Effector memory CD4-positive, alpha-beta T cell (primary cell): ENCODE measurements at regions not wholly inside any gene's neighbourhood (a gene's known extent, or its start where the extent isn't known, plus 50 kb on each side); places are given as distances from the start of the nearest gene placed in this dataset.
"Not testable (repeated sequence)": the region's sequence is repeated elsewhere in the genome, so short reads cannot be mapped to it uniquely, and the experiment has no call there.

Experiments
- DNase-seq, 3 donors: peaks; one replicate each; pipeline ENCODE4 v3.0.0-alpha.2; 2020
- H3K27ac ChIP-seq: 2 replicates; pipeline ENCODE4 v1.7.0; 2013; ENCODE audit warnings: mild to moderate bottlenecking, low read length, moderate library complexity; ENCODE audit not compliant: insufficient read depth, poor library complexity, severe bottlenecking
- H3K27me3 ChIP-seq: replicated peaks from 2 replicates; pipeline ENCODE4 v1.7.0; 2013; ENCODE audit warnings: mild to moderate bottlenecking, low read length; ENCODE audit not compliant: insufficient read depth, control insufficient read depth, poor library complexity, severe bottlenecking
- H3K36me3 ChIP-seq: 2 replicates; pipeline ENCODE4 v1.7.0; 2013; ENCODE audit warnings: mild to moderate bottlenecking, low read length, moderate library complexity; ENCODE audit not compliant: control insufficient read depth, insufficient read depth
- H3K4me1 ChIP-seq: 2 replicates; pipeline ENCODE4 v1.7.0; 2013; ENCODE audit warnings: low read length, mild to moderate bottlenecking; ENCODE audit not compliant: control insufficient read depth, insufficient read depth, poor library complexity, severe bottlenecking
- H3K4me3 ChIP-seq: 2 replicates; pipeline ENCODE4 v1.7.0; 2013; ENCODE audit warnings: low read length, low read depth, mild to moderate bottlenecking; ENCODE audit not compliant: insufficient read depth, poor library complexity, severe bottlenecking
- H3K9me3 ChIP-seq: 2 replicates; pipeline ENCODE4 v1.7.0; 2013; ENCODE audit warnings: mild to moderate bottlenecking, low read length, moderate library complexity; ENCODE audit not compliant: control insufficient read depth

- DNase-seq, result no peak
- H3K27ac ChIP-seq, result no peak overlapping the region
- H3K27me3 ChIP-seq, result no peaks in the 10 kb centered on the region
- no peaks in the 10 kb centered on the region for H3K4me1 ChIP-seq
- H3K9me3 ChIP-seq, result no peaks in the 10 kb centered on the region
- H3K4me3 ChIP-seq, result no peak overlapping the region
- H3K36me3 ChIP-seq, result no peaks in the 10 kb centered on the region
These were observed 127.4 kb downstream of the GPR85 start for GRCh38 chr7:112959276-112959675.

- Histone ChIP-seq H3K4me1 (no peaks in the 10 kb centered on the region), H3K36me3 (no peaks in the 10 kb centered on the region), H3K27me3 (no peaks in the 10 kb centered on the region), H3K9me3 (no peaks in the 10 kb centered on the region), H3K4me3 (no peak overlapping the region), H3K27ac (no peak overlapping the region)
- DNase-seq, result no peak
These were observed 127.9 kb downstream of the GPR85 start for GRCh38 chr7:112958775-112959174.

- no peaks in the 10 kb centered on the region for H3K9me3 ChIP-seq
- DNase-seq, result no peak
- no peaks in the 10 kb centered on the region for H3K27me3 ChIP-seq
- no peak overlapping the region for H3K4me3 ChIP-seq
- no peaks in the 10 kb centered on the region for H3K36me3 ChIP-seq
- no peak overlapping the region for H3K27ac ChIP-seq
- no peaks in the 10 kb centered on the region for H3K4me1 ChIP-seq
These were observed 128.7 kb downstream of the GPR85 start for GRCh38 chr7:112957901-112958300.

GRCh38 chr7:112953031-112953430, 133.6 kb downstream of the GPR85 start:
- H3K4me3 ChIP-seq, DNase-seq, H3K27me3 ChIP-seq, H3K36me3 ChIP-seq, H3K27ac ChIP-seq, H3K9me3 ChIP-seq, H3K4me1 ChIP-seq: not testable (repeated sequence)

- no peaks in the 10 kb centered on the region for H3K9me3 ChIP-seq
- no peaks in the 10 kb centered on the region for H3K36me3 ChIP-seq
- no peak overlapping the region for H3K27ac ChIP-seq
- no peaks in the 10 kb centered on the region for H3K4me1 ChIP-seq
- H3K4me3 ChIP-seq, result no peak overlapping the region
- no peak for DNase-seq
- H3K27me3 ChIP-seq, result peaks cover 2% of the 10 kb centered on the region
These were observed 135.6 kb downstream of the GPR85 start for GRCh38 chr7:112951070-112951469.

GRCh38 chr7:112949682-112950081, 136.9 kb downstream of the GPR85 start:
- H3K4me1 ChIP-seq, H3K36me3 ChIP-seq, DNase-seq, H3K9me3 ChIP-seq, H3K27me3 ChIP-seq, H3K27ac ChIP-seq, H3K4me3 ChIP-seq: not testable (repeated sequence)

GRCh38 chr7:112946350-112946749, 140.3 kb downstream of the GPR85 start:
- H3K27ac ChIP-seq, result no peak overlapping the region
- H3K4me3 ChIP-seq, result no peak overlapping the region
- H3K4me1 ChIP-seq, result no peaks in the 10 kb centered on the region
- H3K9me3 ChIP-seq, result no peaks in the 10 kb centered on the region
- no peaks in the 10 kb centered on the region for H3K36me3 ChIP-seq
- DNase-seq, result no peak
- peaks cover 2% of the 10 kb centered on the region for H3K27me3 ChIP-seq

GRCh38 chr7:112945046-112945445, 141.6 kb downstream of the GPR85 start:
- Histone ChIP-seq H3K27ac (no peak overlapping the region), H3K9me3 (no peaks in the 10 kb centered on the region), H3K4me1 (peaks cover 5% of the 10 kb centered on the region), H3K27me3 (peaks cover 2% of the 10 kb centered on the region), H3K4me3 (no peak overlapping the region), H3K36me3 (no peaks in the 10 kb centered on the region)
- no peak for DNase-seq

GRCh38 chr7:112942981-112943380, 143.6 kb downstream of the GPR85 start:
- Histone ChIP-seq H3K4me1 (peaks cover 8% of the 10 kb centered on the region), H3K4me3 (no peak overlapping the region), H3K9me3 (no peaks in the 10 kb centered on the region), H3K27me3 (no peaks in the 10 kb centered on the region), H3K27ac (no peak overlapping the region), H3K36me3 (no peaks in the 10 kb centered on the region)
- no peak for DNase-seq

GRCh38 chr7:112942125-112942524, 144.5 kb downstream of the GPR85 start:
- DNase-seq, H3K36me3 ChIP-seq, H3K9me3 ChIP-seq, H3K4me3 ChIP-seq, H3K27ac ChIP-seq, H3K27me3 ChIP-seq: not testable (repeated sequence)
- peaks cover 16% of the 10 kb centered on the region for H3K4me1 ChIP-seq

GRCh38 chr7:112940314-112940732, 146.3 kb downstream of the GPR85 start:
- H3K27ac ChIP-seq, result peak overlapping the region; percentile 64
- H3K4me3 ChIP-seq, result peak overlapping the region; percentile 91
- no peaks in the 10 kb centered on the region for H3K27me3 ChIP-seq
- H3K4me1 ChIP-seq, result peaks cover 18% of the 10 kb centered on the region
- H3K36me3 ChIP-seq, result no peaks in the 10 kb centered on the region
- no peak for DNase-seq
- no peaks in the 10 kb centered on the region for H3K9me3 ChIP-seq
